HEK293 (cell line): ENCODE measurements at regions not wholly inside any gene's neighbourhood (a gene's known extent, or its start where the extent isn't known, plus 50 kb on each side); places are given as distances from the start of the nearest gene placed in this dataset.

ENCODE experiments used
- CTCF ChIA-PET: fragments of 350-600 bp; formaldehyde crosslinking; extraction: SDS; loops from one replicate; lab custom pipeline; 2021; ENCODE audit warnings: antibody characterized with exemption; lab: Yijun Ruan, JAX
- POLR2A ChIA-PET: fragments of 300-600 bp; formaldehyde crosslinking; extraction: SDS; loops from one replicate; lab custom pipeline; 2020; ENCODE audit warnings: antibody characterized with exemption, inconsistent platforms; lab: Yijun Ruan, JAX
- H3K27ac ChIP-seq: fragments of 200-500 bp; sonication (Bioruptor generic); 2 replicates; pipeline ENCODE4 v1.5.1; 2014; ENCODE audit warnings: low read depth, low read length, control low read depth, inconsistent platforms; ENCODE audit errors: extremely low read depth
- H3K36me3 ChIP-seq, 2 experiments: fragments of 200-500 bp in 1 of 2; sonication (Bioruptor generic) in 1 of 2; 1 replicate in 1 of 2; 2 replicates in 1 of 2; pipeline ENCODE4 v1.5.1; 2014 to 2017; ENCODE audit warnings: inconsistent platforms in 2 of 2, low read length in 2 of 2; ENCODE audit not compliant: control insufficient read depth in 2 of 2, insufficient read depth in 1 of 2
- H3K4me1 ChIP-seq: fragments of 200-500 bp; sonication (Bioruptor generic); 2 replicates; pipeline ENCODE4 v1.5.1; 2014; ENCODE audit warnings: mild to moderate bottlenecking, low read length, inconsistent platforms; ENCODE audit not compliant: control insufficient read depth, insufficient read depth
- H3K4me3 ChIP-seq: 2 replicates; pipeline ENCODE4 v1.5.1; 2011; ENCODE audit warnings: low read depth, mild to moderate bottlenecking, control low read depth, low read length, moderate library complexity
- H3K9me3 ChIP-seq: fragments of 200-500 bp; sonication (Bioruptor generic); 2 replicates; pipeline ENCODE4 v1.5.1; 2014; ENCODE audit warnings: low read depth, low read length, inconsistent platforms; ENCODE audit not compliant: control insufficient read depth, insufficient read depth
- KLF8 ChIP-seq: fragments of 450-650 bp; formaldehyde crosslinking; IDR thresholded peaks from 2 replicates; pipeline ENCODE4 v1.5.1; 2016; ENCODE audit warnings: missing biosample characterization, missing genetic modification characterization
- PRDM1 ChIP-seq: fragments of 450-650 bp; formaldehyde crosslinking; IDR thresholded peaks from 2 replicates; pipeline ENCODE4; 2016; ENCODE audit warnings: missing biosample characterization, missing genetic modification characterization
- ZBTB17 ChIP-seq: fragments of 450-650 bp; formaldehyde crosslinking; IDR thresholded peaks from 2 replicates; pipeline ENCODE4 v1.5.1; 2016; ENCODE audit warnings: missing biosample characterization, missing genetic modification characterization
- ZNF133 ChIP-seq: fragments of 450-650 bp; formaldehyde crosslinking; IDR thresholded peaks from 2 replicates; pipeline ENCODE4 v1.5.1; 2016; ENCODE audit warnings: missing biosample characterization, missing genetic modification characterization
- ZNF311 ChIP-seq: fragments of 450-650 bp; formaldehyde crosslinking; IDR thresholded peaks from 2 replicates; pipeline ENCODE4 v1.5.1; 2017; ENCODE audit warnings: missing biosample characterization, missing genetic modification characterization, borderline replicate concordance
- ZNF394 ChIP-seq: fragments of 450-650 bp; formaldehyde crosslinking; IDR thresholded peaks from 2 replicates; pipeline ENCODE4 v1.5.1; 2016; ENCODE audit warnings: missing biosample characterization, missing genetic modification characterization, mild to moderate bottlenecking, moderate library complexity, borderline replicate concordance
- ZNF48 ChIP-seq: fragments of 450-650 bp; formaldehyde crosslinking; IDR thresholded peaks from 2 replicates; pipeline ENCODE4 v1.5.1; 2016; ENCODE audit warnings: missing biosample characterization, missing genetic modification characterization
- ZNF501 ChIP-seq: fragments of 450-650 bp; formaldehyde crosslinking; IDR thresholded peaks from 2 replicates; pipeline ENCODE4 v1.5.1; 2016; ENCODE audit warnings: missing biosample characterization, missing genetic modification characterization
- ZNF510 ChIP-seq: fragments of 450-650 bp; formaldehyde crosslinking; IDR thresholded peaks from 2 replicates; pipeline ENCODE4 v1.5.1; 2018; ENCODE audit warnings: mild to moderate bottlenecking, missing genetic modification characterization, missing biosample characterization; ENCODE audit not compliant: insufficient replicate concordance
- ZNF530 ChIP-seq: fragments of 450-650 bp; formaldehyde crosslinking; IDR thresholded peaks from 2 replicates; pipeline ENCODE4 v1.5.1; 2016; ENCODE audit warnings: low read depth, missing biosample characterization, missing genetic modification characterization
- ZNF629 ChIP-seq: fragments of 450-650 bp; formaldehyde crosslinking; IDR thresholded peaks from 2 replicates; pipeline ENCODE4 v1.5.1; 2017; ENCODE audit warnings: missing biosample characterization, missing genetic modification characterization
- ZNF677 ChIP-seq: fragments of 450-650 bp; IDR thresholded peaks from 2 replicates; pipeline ENCODE4 v1.5.0; 2018; ENCODE audit warnings: missing biosample characterization, mild to moderate bottlenecking, missing genetic modification characterization, moderate library complexity
- ZNF837 ChIP-seq: fragments of 450-650 bp; formaldehyde crosslinking; IDR thresholded peaks from 2 replicates; pipeline ENCODE4 v1.5.1; 2016; ENCODE audit warnings: missing biosample characterization, missing genetic modification characterization
- TF ChIP-seq, protein P1 (sequence below): fragments of 450-650 bp; formaldehyde crosslinking; IDR thresholded peaks from 2 replicates; pipeline ENCODE4 v1.5.1; 2016; ENCODE audit warnings: missing biosample characterization, missing genetic modification characterization
- TF ChIP-seq, protein P2 (sequence below): fragments of 450-650 bp; formaldehyde crosslinking; IDR thresholded peaks from 2 replicates; pipeline ENCODE4 v1.5.1; 2017; ENCODE audit warnings: missing biosample characterization, missing genetic modification characterization
- TF ChIP-seq, protein P3 (sequence below): fragments of 450-650 bp; formaldehyde crosslinking; IDR thresholded peaks from 2 replicates; pipeline ENCODE4 v1.5.1; 2016; ENCODE audit warnings: missing biosample characterization, missing genetic modification characterization, borderline replicate concordance
- TF ChIP-seq, protein P4 (sequence below): fragments of 450-650 bp; formaldehyde crosslinking; IDR thresholded peaks from 2 replicates; pipeline ENCODE4 v1.5.1; 2017; ENCODE audit warnings: missing biosample characterization, missing genetic modification characterization
- TF ChIP-seq, protein P5 (sequence below): fragments of 450-650 bp; formaldehyde crosslinking; IDR thresholded peaks from 2 replicates; pipeline ENCODE4 v1.5.0; 2017; ENCODE audit warnings: missing biosample characterization, missing genetic modification characterization, borderline replicate concordance

DNA sequence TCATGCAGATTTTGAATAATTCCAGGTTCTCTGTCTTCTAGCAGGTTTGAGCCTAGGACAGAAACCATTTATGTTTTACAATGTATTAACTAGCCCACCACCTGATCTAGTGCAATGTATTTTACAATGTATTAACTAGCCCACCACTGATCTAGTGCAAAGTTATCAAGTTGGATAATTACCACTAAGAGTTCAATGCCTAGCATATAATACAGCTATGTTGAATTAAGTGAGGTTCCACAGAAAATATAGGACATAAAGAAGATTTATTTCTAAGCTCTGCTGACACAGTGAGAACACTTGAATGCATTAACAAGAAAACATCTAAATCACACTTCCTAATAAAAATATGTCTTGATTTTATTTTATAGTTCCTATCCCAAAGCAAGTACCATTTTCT is 854.6 kb upstream of the NEGR1 start:
- POLR2A ChIA-PET = no interaction called here
- H3K9me3 ChIP-seq = no peaks in the 10 kb centered on the region
- CTCF ChIA-PET = no interaction called here
- TF ChIP-seq, protein P1, sequence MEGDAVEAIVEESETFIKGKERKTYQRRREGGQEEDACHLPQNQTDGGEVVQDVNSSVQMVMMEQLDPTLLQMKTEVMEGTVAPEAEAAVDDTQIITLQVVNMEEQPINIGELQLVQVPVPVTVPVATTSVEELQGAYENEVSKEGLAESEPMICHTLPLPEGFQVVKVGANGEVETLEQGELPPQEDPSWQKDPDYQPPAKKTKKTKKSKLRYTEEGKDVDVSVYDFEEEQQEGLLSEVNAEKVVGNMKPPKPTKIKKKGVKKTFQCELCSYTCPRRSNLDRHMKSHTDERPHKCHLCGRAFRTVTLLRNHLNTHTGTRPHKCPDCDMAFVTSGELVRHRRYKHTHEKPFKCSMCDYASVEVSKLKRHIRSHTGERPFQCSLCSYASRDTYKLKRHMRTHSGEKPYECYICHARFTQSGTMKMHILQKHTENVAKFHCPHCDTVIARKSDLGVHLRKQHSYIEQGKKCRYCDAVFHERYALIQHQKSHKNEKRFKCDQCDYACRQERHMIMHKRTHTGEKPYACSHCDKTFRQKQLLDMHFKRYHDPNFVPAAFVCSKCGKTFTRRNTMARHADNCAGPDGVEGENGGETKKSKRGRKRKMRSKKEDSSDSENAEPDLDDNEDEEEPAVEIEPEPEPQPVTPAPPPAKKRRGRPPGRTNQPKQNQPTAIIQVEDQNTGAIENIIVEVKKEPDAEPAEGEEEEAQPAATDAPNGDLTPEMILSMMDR (tag by site-specific recombination) = no peak
- no peak for TF ChIP-seq ZNF530
- TF ChIP-seq KLF8 (tag by site-specific recombination) = no peak
- H3K4me1 ChIP-seq = no peaks in the 10 kb centered on the region
- no peaks in the 10 kb centered on the region for H3K36me3 ChIP-seq
- H3K27ac ChIP-seq = no peak overlapping the region
- no peak overlapping the region for H3K4me3 ChIP-seq

DNA sequence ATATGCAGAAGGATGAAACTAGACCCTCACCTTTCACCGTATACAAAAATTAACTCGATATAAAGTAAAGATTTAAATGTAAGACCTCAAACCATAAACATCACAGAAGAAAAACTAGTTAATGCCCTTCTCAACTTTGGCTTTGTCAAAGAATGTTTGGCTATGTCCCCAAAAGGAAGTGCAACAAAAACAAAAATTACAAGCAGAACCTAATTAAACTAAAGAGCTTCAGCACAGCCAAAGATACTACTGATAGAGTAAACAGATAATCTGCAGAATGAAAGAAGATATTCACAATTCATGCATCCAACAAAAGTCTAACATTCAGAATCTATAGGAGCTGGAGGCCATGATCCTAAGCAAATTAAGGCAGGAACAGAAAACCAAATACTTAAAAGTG is 824.6 kb upstream of the NEGR1 start:
- Histone ChIP-seq H3K9me3 (no peaks in the 10 kb centered on the region), H3K27ac (no peak overlapping the region), H3K4me3 (no peak overlapping the region), H3K4me1 (no peaks in the 10 kb centered on the region), H3K36me3 (no peaks in the 10 kb centered on the region)
- CTCF ChIA-PET = no interaction called here
- TF ChIP-seq, protein P2, sequence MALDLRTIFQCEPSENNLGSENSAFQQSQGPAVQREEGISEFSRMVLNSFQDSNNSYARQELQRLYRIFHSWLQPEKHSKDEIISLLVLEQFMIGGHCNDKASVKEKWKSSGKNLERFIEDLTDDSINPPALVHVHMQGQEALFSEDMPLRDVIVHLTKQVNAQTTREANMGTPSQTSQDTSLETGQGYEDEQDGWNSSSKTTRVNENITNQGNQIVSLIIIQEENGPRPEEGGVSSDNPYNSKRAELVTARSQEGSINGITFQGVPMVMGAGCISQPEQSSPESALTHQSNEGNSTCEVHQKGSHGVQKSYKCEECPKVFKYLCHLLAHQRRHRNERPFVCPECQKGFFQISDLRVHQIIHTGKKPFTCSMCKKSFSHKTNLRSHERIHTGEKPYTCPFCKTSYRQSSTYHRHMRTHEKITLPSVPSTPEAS (tag by site-specific recombination) = no peak
- TF ChIP-seq, protein P3, sequence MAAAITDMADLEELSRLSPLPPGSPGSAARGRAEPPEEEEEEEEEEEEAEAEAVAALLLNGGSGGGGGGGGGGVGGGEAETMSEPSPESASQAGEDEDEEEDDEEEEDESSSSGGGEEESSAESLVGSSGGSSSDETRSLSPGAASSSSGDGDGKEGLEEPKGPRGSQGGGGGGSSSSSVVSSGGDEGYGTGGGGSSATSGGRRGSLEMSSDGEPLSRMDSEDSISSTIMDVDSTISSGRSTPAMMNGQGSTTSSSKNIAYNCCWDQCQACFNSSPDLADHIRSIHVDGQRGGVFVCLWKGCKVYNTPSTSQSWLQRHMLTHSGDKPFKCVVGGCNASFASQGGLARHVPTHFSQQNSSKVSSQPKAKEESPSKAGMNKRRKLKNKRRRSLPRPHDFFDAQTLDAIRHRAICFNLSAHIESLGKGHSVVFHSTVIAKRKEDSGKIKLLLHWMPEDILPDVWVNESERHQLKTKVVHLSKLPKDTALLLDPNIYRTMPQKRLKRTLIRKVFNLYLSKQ (tag by site-specific recombination) = no peak
- POLR2A ChIA-PET = no interaction called here

DNA sequence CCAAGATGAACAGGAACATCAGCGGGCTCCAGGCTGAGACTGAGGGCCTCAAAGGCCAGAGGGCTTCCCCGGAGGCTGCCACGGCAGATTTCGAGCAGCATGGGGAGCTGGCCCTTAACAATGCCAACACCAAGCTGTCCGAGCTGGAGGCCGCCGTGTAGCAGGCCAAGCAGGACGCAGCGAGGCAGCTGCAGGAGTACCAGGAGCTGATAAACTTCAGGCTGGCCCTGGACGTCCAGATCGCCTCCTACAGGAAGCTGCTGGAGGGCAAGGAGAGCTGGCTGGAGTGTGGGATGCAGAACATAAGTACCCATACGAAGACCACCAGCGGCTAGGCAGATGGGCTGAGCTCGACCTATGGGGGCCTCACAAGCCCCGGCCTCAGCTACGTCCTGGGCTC is 823.4 kb upstream of the NEGR1 start:
- no peaks in the 10 kb centered on the region for H3K36me3 ChIP-seq
- H3K27ac ChIP-seq = no peak overlapping the region
- CTCF ChIA-PET = no interaction called here
- no peak overlapping the region for H3K4me3 ChIP-seq
- TF ChIP-seq ZNF48 (tag by site-specific recombination) (no peak), PRDM1 (tag by site-specific recombination) (no peak), ZNF837 (tag by site-specific recombination) (no peak), ZNF677 (tag by site-specific recombination) (no peak), ZNF394 (tag by site-specific recombination) (no peak), ZNF629 (tag by site-specific recombination) (no peak), ZBTB17 (no peak), ZNF510 (tag by site-specific recombination) (no peak), ZNF311 (tag by site-specific recombination) (no peak), ZNF501 (tag by site-specific recombination) (no peak), ZNF133 (tag by site-specific recombination) (no peak)
- TF ChIP-seq, protein P4, sequence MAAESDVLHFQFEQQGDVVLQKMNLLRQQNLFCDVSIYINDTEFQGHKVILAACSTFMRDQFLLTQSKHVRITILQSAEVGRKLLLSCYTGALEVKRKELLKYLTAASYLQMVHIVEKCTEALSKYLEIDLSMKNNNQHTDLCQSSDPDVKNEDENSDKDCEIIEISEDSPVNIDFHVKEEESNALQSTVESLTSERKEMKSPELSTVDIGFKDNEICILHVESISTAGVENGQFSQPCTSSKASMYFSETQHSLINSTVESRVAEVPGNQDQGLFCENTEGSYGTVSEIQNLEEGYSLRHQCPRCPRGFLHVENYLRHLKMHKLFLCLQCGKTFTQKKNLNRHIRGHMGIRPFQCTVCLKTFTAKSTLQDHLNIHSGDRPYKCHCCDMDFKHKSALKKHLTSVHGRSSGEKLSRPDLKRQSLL (tag by site-specific recombination) = no peak
- TF ChIP-seq, protein P5, sequence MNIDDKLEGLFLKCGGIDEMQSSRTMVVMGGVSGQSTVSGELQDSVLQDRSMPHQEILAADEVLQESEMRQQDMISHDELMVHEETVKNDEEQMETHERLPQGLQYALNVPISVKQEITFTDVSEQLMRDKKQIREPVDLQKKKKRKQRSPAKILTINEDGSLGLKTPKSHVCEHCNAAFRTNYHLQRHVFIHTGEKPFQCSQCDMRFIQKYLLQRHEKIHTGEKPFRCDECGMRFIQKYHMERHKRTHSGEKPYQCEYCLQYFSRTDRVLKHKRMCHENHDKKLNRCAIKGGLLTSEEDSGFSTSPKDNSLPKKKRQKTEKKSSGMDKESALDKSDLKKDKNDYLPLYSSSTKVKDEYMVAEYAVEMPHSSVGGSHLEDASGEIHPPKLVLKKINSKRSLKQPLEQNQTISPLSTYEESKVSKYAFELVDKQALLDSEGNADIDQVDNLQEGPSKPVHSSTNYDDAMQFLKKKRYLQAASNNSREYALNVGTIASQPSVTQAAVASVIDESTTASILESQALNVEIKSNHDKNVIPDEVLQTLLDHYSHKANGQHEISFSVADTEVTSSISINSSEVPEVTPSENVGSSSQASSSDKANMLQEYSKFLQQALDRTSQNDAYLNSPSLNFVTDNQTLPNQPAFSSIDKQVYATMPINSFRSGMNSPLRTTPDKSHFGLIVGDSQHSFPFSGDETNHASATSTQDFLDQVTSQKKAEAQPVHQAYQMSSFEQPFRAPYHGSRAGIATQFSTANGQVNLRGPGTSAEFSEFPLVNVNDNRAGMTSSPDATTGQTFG (tag by site-specific recombination) = no peak
- no peaks in the 10 kb centered on the region for H3K9me3 ChIP-seq
- no peaks in the 10 kb centered on the region for H3K4me1 ChIP-seq
- POLR2A ChIA-PET = no interaction called here
